WTC11 (cell line): ENCODE measurements at regions not wholly inside any gene's neighbourhood (a gene's known extent, or its start where the extent isn't known, plus 50 kb on each side); places are given as distances from the start of the nearest gene placed in this dataset.

Experiments used
- CTCF ChIP-seq: fragments of 200-600 bp; IDR thresholded peaks from 2 replicates; pipeline ENCODE4 v1.8.0; 2022; ENCODE audit warnings: antibody characterized with exemption
- ELF4 ChIP-seq: sonication (generic); formaldehyde crosslinking; IDR thresholded peaks from 2 replicates; pipeline ENCODE4 v1.8.1; 2022; ENCODE audit warnings: low read depth, mild to moderate bottlenecking, moderate library complexity, missing genetic modification reagents
- MAX ChIP-seq: sonication (generic); formaldehyde crosslinking; IDR thresholded peaks from 2 replicates; pipeline ENCODE4 v1.8.0; 2022; ENCODE audit warnings: mild to moderate bottlenecking, missing genetic modification reagents
- TF ChIP-seq, protein P1 (sequence below): fragments of 250-450 bp; sonication (Bioruptor Pico); IDR thresholded peaks from 2 replicates; pipeline ENCODE4 v1.9.0; 2021; ENCODE audit warnings: mild to moderate bottlenecking

DNA sequence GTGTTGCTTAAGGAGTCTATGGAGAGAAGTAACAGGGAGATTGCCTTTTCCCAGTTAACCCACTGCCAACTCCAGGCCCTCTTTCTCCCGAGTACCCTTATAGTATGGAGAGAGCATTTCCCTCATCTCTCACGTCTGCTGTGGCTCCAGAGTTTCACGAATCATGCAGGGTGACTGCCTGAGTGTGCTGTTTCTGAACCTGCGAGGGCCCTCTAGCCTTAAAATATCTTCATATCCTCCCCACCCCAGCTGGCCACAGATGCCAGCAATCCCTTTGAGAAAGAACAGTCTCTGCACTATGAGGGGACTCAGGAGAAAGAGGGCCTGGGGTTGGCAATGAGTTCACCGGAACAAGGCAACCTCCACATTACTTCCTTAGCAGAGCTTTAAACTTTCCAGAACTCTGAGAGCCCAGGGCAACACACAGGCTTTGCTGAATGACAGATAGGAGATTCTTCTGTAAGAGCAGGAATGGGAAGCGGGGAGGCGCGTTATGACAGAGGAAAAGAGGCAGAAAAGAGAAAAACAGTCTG, 81.6 kb upstream of the ANKH start:
- TF ChIP-seq CTCF (no peak), ELF4 (CRISPR knock-in tag) (no peak), MAX (CRISPR knock-in tag) (no peak)
- TF ChIP-seq, protein P1, sequence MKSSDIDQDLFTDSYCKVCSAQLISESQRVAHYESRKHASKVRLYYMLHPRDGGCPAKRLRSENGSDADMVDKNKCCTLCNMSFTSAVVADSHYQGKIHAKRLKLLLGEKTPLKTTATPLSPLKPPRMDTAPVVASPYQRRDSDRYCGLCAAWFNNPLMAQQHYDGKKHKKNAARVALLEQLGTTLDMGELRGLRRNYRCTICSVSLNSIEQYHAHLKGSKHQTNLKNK (CRISPR knock-in tag), result no peak
